HEK293 (cell line): ENCODE measurements at regions not wholly inside any gene's neighbourhood (a gene's known extent, or its start where the extent isn't known, plus 50 kb on each side); places are given as distances from the start of the nearest gene placed in this dataset.

Source experiments
- CTCF ChIA-PET: fragments of 350-600 bp; formaldehyde crosslinking; extraction: SDS; loops from one replicate; lab custom pipeline; 2021; ENCODE audit warnings: antibody characterized with exemption; lab: Yijun Ruan, JAX
- POLR2A ChIA-PET: fragments of 300-600 bp; formaldehyde crosslinking; extraction: SDS; loops from one replicate; lab custom pipeline; 2020; ENCODE audit warnings: antibody characterized with exemption, inconsistent platforms; lab: Yijun Ruan, JAX
- H3K27ac ChIP-seq: fragments of 200-500 bp; sonication (Bioruptor generic); 2 replicates; pipeline ENCODE4 v1.5.1; 2014; ENCODE audit warnings: low read depth, low read length, control low read depth, inconsistent platforms; ENCODE audit errors: extremely low read depth
- H3K36me3 ChIP-seq, 2 experiments: fragments of 200-500 bp in 1 of 2; sonication (Bioruptor generic) in 1 of 2; 1 replicate in 1 of 2; 2 replicates in 1 of 2; pipeline ENCODE4 v1.5.1; 2014 to 2017; ENCODE audit warnings: inconsistent platforms in 2 of 2, low read length in 2 of 2; ENCODE audit not compliant: control insufficient read depth in 2 of 2, insufficient read depth in 1 of 2
- H3K4me1 ChIP-seq: fragments of 200-500 bp; sonication (Bioruptor generic); 2 replicates; pipeline ENCODE4 v1.5.1; 2014; ENCODE audit warnings: mild to moderate bottlenecking, low read length, inconsistent platforms; ENCODE audit not compliant: control insufficient read depth, insufficient read depth
- H3K4me3 ChIP-seq: 2 replicates; pipeline ENCODE4 v1.5.1; 2011; ENCODE audit warnings: low read depth, mild to moderate bottlenecking, control low read depth, low read length, moderate library complexity
- H3K9me3 ChIP-seq: fragments of 200-500 bp; sonication (Bioruptor generic); 2 replicates; pipeline ENCODE4 v1.5.1; 2014; ENCODE audit warnings: low read depth, low read length, inconsistent platforms; ENCODE audit not compliant: control insufficient read depth, insufficient read depth
- GFI1B ChIP-seq: fragments of 450-650 bp; formaldehyde crosslinking; IDR thresholded peaks from 2 replicates; pipeline ENCODE4 v1.5.1; 2016; ENCODE audit warnings: missing biosample characterization, missing genetic modification characterization
- KLF16 ChIP-seq: fragments of 450-650 bp; formaldehyde crosslinking; IDR thresholded peaks from 2 replicates; pipeline ENCODE4 v1.5.1; 2017; ENCODE audit warnings: missing biosample characterization, missing genetic modification characterization
- KLF8 ChIP-seq: fragments of 450-650 bp; formaldehyde crosslinking; IDR thresholded peaks from 2 replicates; pipeline ENCODE4 v1.5.1; 2016; ENCODE audit warnings: missing biosample characterization, missing genetic modification characterization
- OVOL3 ChIP-seq: fragments of 450-650 bp; formaldehyde crosslinking; IDR thresholded peaks from 2 replicates; pipeline ENCODE4 v1.5.1; 2016; ENCODE audit warnings: missing biosample characterization, missing genetic modification characterization
- SP7 ChIP-seq: fragments of 450-650 bp; formaldehyde crosslinking; IDR thresholded peaks from 2 replicates; pipeline ENCODE4 v1.5.1; 2016; ENCODE audit warnings: missing biosample characterization, missing genetic modification characterization
- TCF7L2 ChIP-seq: IDR thresholded peaks from 2 replicates; pipeline ENCODE4 v1.6.1; 2011; ENCODE audit warnings: low read depth, mild to moderate bottlenecking, inconsistent platforms, low read length, moderate library complexity, borderline replicate concordance
- ZBTB48 ChIP-seq: fragments of 450-650 bp; formaldehyde crosslinking; IDR thresholded peaks from 2 replicates; pipeline ENCODE4 v1.5.1; 2016; ENCODE audit warnings: missing biosample characterization, missing genetic modification characterization
- ZBTB8A ChIP-seq: fragments of 450-650 bp; formaldehyde crosslinking; IDR thresholded peaks from 2 replicates; pipeline ENCODE4 v1.5.1; 2016; ENCODE audit warnings: missing biosample characterization, missing genetic modification characterization
- ZFP41 ChIP-seq: fragments of 450-650 bp; formaldehyde crosslinking; IDR thresholded peaks from 2 replicates; pipeline ENCODE4 v1.5.1; 2016; ENCODE audit warnings: missing biosample characterization, missing genetic modification characterization, borderline replicate concordance
- ZNF10 ChIP-seq: fragments of 450-650 bp; formaldehyde crosslinking; IDR thresholded peaks from 2 replicates; pipeline ENCODE4 v1.5.1; 2017; ENCODE audit warnings: missing biosample characterization, missing genetic modification characterization
- ZNF114 ChIP-seq: fragments of 450-650 bp; formaldehyde crosslinking; IDR thresholded peaks from 2 replicates; pipeline ENCODE4 v1.5.0; 2017; ENCODE audit warnings: missing biosample characterization, missing genetic modification characterization
- ZNF121 ChIP-seq: fragments of 450-650 bp; formaldehyde crosslinking; IDR thresholded peaks from 2 replicates; pipeline ENCODE4 v1.5.1; 2016; ENCODE audit warnings: missing biosample characterization, missing genetic modification characterization
- ZNF140 ChIP-seq: fragments of 450-650 bp; formaldehyde crosslinking; IDR thresholded peaks from 2 replicates; pipeline ENCODE4 v1.5.1; 2016; ENCODE audit warnings: missing biosample characterization, missing genetic modification characterization
- ZNF155 ChIP-seq: fragments of 450-650 bp; formaldehyde crosslinking; IDR thresholded peaks from 2 replicates; pipeline ENCODE4 v1.5.1; 2016; ENCODE audit warnings: missing biosample characterization, missing genetic modification characterization
- ZNF157 ChIP-seq: fragments of 450-650 bp; formaldehyde crosslinking; IDR thresholded peaks from 2 replicates; pipeline ENCODE4 v1.5.1; 2016; ENCODE audit warnings: missing biosample characterization, missing genetic modification characterization
- ZNF19 ChIP-seq: fragments of 450-650 bp; formaldehyde crosslinking; IDR thresholded peaks from 2 replicates; pipeline ENCODE4; 2016; ENCODE audit warnings: missing biosample characterization, missing genetic modification characterization, low read depth
- ZNF2 ChIP-seq: fragments of 450-650 bp; formaldehyde crosslinking; IDR thresholded peaks from 2 replicates; pipeline ENCODE4 v1.5.1; 2016; ENCODE audit warnings: missing biosample characterization, missing genetic modification characterization
- ZNF248 ChIP-seq: fragments of 450-650 bp; formaldehyde crosslinking; IDR thresholded peaks from 2 replicates; pipeline ENCODE4 v1.5.1; 2017; ENCODE audit warnings: missing biosample characterization, missing genetic modification characterization
- ZNF335 ChIP-seq: fragments of 450-650 bp; formaldehyde crosslinking; conservative IDR thresholded peaks from 2 replicates; pipeline ENCODE4 v1.5.1; 2016; ENCODE audit warnings: missing biosample characterization, missing genetic modification characterization
- ZNF366 ChIP-seq: fragments of 450-650 bp; formaldehyde crosslinking; conservative IDR thresholded peaks from 2 replicates; pipeline ENCODE4 v1.5.1; 2016; ENCODE audit warnings: missing biosample characterization, missing genetic modification characterization
- ZNF416 ChIP-seq: fragments of 450-650 bp; formaldehyde crosslinking; IDR thresholded peaks from 2 replicates; pipeline ENCODE4 v1.5.1; 2016; ENCODE audit warnings: missing biosample characterization, missing genetic modification characterization
- ZNF521 ChIP-seq: fragments of 450-650 bp; formaldehyde crosslinking; IDR thresholded peaks from 2 replicates; pipeline ENCODE4 v1.5.1; 2017; ENCODE audit warnings: missing biosample characterization, mild to moderate bottlenecking, missing genetic modification characterization
- ZNF560 ChIP-seq: fragments of 450-650 bp; formaldehyde crosslinking; IDR thresholded peaks from 2 replicates; pipeline ENCODE4 v1.5.1; 2017; ENCODE audit warnings: missing biosample characterization, missing genetic modification characterization, borderline replicate concordance
- ZNF585B ChIP-seq: fragments of 450-650 bp; formaldehyde crosslinking; IDR thresholded peaks from 2 replicates; pipeline ENCODE4 v1.5.1; 2016; ENCODE audit warnings: missing biosample characterization, missing genetic modification characterization
- ZNF600 ChIP-seq: fragments of 450-650 bp; formaldehyde crosslinking; IDR thresholded peaks from 2 replicates; pipeline ENCODE4 v1.5.1; 2016; ENCODE audit warnings: missing biosample characterization, missing genetic modification characterization
- ZNF654 ChIP-seq: fragments of 450-650 bp; formaldehyde crosslinking; IDR thresholded peaks from 2 replicates; pipeline ENCODE4 v1.5.1; 2016; ENCODE audit warnings: low read depth, missing biosample characterization, missing genetic modification characterization
- ZNF76 ChIP-seq: fragments of 450-650 bp; formaldehyde crosslinking; IDR thresholded peaks from 2 replicates; pipeline ENCODE4; 2016; ENCODE audit warnings: low read depth, missing biosample characterization, missing genetic modification characterization, borderline replicate concordance
- ZNF768 ChIP-seq: fragments of 450-650 bp; formaldehyde crosslinking; IDR thresholded peaks from 2 replicates; pipeline ENCODE4 v1.5.1; 2018; ENCODE audit warnings: missing biosample characterization, mild to moderate bottlenecking, missing genetic modification characterization
- ZNF791 ChIP-seq: fragments of 450-650 bp; formaldehyde crosslinking; IDR thresholded peaks from 2 replicates; pipeline ENCODE4 v1.5.1; 2016; ENCODE audit warnings: missing biosample characterization, missing genetic modification characterization
- ZSCAN30 ChIP-seq: fragments of 450-650 bp; IDR thresholded peaks from 2 replicates; pipeline ENCODE4 v1.5.1; 2018; ENCODE audit warnings: missing biosample characterization, mild to moderate bottlenecking, missing genetic modification characterization, moderate library complexity
- TF ChIP-seq, protein P1 (sequence below): fragments of 450-650 bp; formaldehyde crosslinking; IDR thresholded peaks from 2 replicates; pipeline ENCODE4 v1.5.1; 2017; ENCODE audit warnings: missing biosample characterization, missing genetic modification characterization

DNA sequence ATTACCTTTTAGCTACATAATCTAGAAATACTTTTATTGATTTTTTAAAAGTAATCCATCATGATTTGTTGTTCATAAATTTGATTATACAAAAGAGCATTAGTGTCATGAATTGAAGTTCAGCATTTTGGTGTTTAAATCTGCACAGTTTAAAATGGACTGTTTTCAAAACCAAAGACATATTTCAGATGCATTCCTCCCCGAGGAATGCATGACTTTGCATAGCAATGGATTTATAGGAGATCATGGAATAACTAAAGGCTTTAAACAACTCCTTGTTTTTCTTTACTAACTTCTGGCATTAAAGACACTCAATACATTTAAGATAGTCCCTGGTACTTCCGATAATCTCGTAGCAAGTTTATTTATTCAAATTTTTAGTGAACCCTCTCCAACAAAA, 863.1 kb upstream of the TMPRSS15 start:
- Histone ChIP-seq H3K36me3 (no peaks in the 10 kb centered on the region), H3K9me3 (peaks cover 3% of the 10 kb centered on the region), H3K27ac (no peak overlapping the region), H3K4me3 (no peak overlapping the region)
- POLR2A ChIA-PET: no interaction called here
- CTCF ChIA-PET: no interaction called here
- TF ChIP-seq ZNF791: no peak
- TF ChIP-seq ZNF768 (tag by site-specific recombination): no peak
- TF ChIP-seq ZNF248: no peak
- no peak for TF ChIP-seq KLF16 (tag by site-specific recombination)
- TF ChIP-seq ZNF366 (tag by site-specific recombination): no peak
- TF ChIP-seq ZBTB48: no peak
- TF ChIP-seq SP7 (tag by site-specific recombination): no peak
- no peak for TF ChIP-seq ZNF19 (tag by site-specific recombination)
- no peak for TF ChIP-seq ZNF654 (tag by site-specific recombination)
- no peak for TF ChIP-seq GFI1B (tag by site-specific recombination)
- TF ChIP-seq ZNF121 (tag by site-specific recombination): no peak
- no peak for TF ChIP-seq ZNF140
- no peak for TF ChIP-seq ZFP41 (tag by site-specific recombination)
- no peak for TF ChIP-seq ZNF10 (tag by site-specific recombination)
- no peak for TF ChIP-seq ZNF600 (tag by site-specific recombination)
- no peak for TF ChIP-seq ZNF560 (tag by site-specific recombination)
- no peak for TF ChIP-seq ZSCAN30 (tag by site-specific recombination)
- TF ChIP-seq ZNF521 (tag by site-specific recombination): no peak
- TF ChIP-seq ZNF155 (tag by site-specific recombination): no peak
- TF ChIP-seq, all 188 proteins: peak for 0
- H3K4me1 ChIP-seq: no peaks in the 10 kb centered on the region

DNA sequence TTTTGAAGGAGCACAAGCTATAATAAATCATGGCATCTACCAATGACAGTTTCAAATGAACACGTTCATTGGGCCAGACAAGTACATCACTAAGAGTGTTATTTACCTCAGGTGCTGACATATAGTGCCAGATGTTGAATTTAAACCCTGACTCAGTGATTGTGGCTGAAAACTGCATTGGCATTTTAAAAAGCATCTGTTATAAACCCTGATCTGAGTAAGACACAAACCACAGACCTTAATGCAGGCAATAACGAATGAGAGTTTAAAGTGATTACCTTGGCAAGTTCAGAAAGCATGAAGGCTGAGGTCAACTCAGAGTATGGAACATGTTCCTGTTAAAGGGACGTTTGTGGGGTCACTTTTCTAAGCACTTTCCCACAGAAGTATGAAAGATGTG, 865.1 kb upstream of the TMPRSS15 start:
- ChIA-PET POLR2A (no interaction called here), CTCF (no interaction called here)
- peaks cover 3% of the 10 kb centered on the region for H3K9me3 ChIP-seq
- H3K27ac ChIP-seq: no peak overlapping the region
- no peaks in the 10 kb centered on the region for H3K36me3 ChIP-seq
- H3K4me3 ChIP-seq: no peak overlapping the region
- TF ChIP-seq TCF7L2 (no peak), ZNF585B (tag by site-specific recombination) (no peak)
- no peaks in the 10 kb centered on the region for H3K4me1 ChIP-seq

GRCh38 chr21:19275065-19275464, 871.5 kb upstream of the TMPRSS15 start:
- TF ChIP-seq, protein P1, sequence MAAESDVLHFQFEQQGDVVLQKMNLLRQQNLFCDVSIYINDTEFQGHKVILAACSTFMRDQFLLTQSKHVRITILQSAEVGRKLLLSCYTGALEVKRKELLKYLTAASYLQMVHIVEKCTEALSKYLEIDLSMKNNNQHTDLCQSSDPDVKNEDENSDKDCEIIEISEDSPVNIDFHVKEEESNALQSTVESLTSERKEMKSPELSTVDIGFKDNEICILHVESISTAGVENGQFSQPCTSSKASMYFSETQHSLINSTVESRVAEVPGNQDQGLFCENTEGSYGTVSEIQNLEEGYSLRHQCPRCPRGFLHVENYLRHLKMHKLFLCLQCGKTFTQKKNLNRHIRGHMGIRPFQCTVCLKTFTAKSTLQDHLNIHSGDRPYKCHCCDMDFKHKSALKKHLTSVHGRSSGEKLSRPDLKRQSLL (tag by site-specific recombination): no peak
- TF ChIP-seq ZNF157 (tag by site-specific recombination) (no peak), ZNF114 (tag by site-specific recombination) (no peak), KLF8 (tag by site-specific recombination) (no peak), ZBTB8A (tag by site-specific recombination) (no peak), OVOL3 (no peak), ZNF76 (tag by site-specific recombination) (no peak), ZNF2 (no peak), ZNF335 (tag by site-specific recombination) (no peak), ZNF416 (tag by site-specific recombination) (no peak)
- no peaks in the 10 kb centered on the region for H3K36me3 ChIP-seq
- POLR2A ChIA-PET: no interaction called here
- CTCF ChIA-PET: interaction anchor here (0.6 kb wide), 1 partner anchor 76 kb away, joined by 4 read pairs; no protein-coding TSS in a partner anchor
- no peaks in the 10 kb centered on the region; the same call in none of the 2 replicates for H3K9me3 ChIP-seq
- no peak overlapping the region for H3K4me3 ChIP-seq
- H3K27ac ChIP-seq: no peak overlapping the region
- H3K4me1 ChIP-seq: no peaks in the 10 kb centered on the region
